HepG2 (cell line): ENCODE measurements at regions not wholly inside any gene's neighbourhood (a gene's known extent, or its start where the extent isn't known, plus 50 kb on each side); places are given as distances from the start of the nearest gene placed in this dataset.

Experiments
- ATAC-seq: fragments of 200-7000 bp; cut with Tn5 transposase; 3 replicates; pipeline ENCODE4 v1.9.1; 2020; ENCODE audit warnings: mild to moderate bottlenecking, moderate library complexity
- BruUV-seq: library from RNA; stranded (reverse); fragments of 400-500 nt; replicated peaks from 2 replicates; lab custom pipeline; 2021; lab: Mats Ljungman, UMichigan
- CTCF ChIA-PET: fragments of 300-600 bp; formaldehyde crosslinking; extraction: SDS; loops from one replicate; lab custom pipeline; 2021; ENCODE audit warnings: low total read pairs, inconsistent platforms, low intra/inter-chr PET ratio; lab: Yijun Ruan, JAX
- POLR2A ChIA-PET: fragments of 350-600 bp; sonication (Branson Sonifier 250); formaldehyde crosslinking; loops from one replicate; lab custom pipeline; 2020; ENCODE audit warnings: antibody characterized with exemption, inconsistent platforms; lab: Yijun Ruan, JAX
- DNase-seq: peaks from one replicate; pipeline ENCODE4 v3.0.0-alpha.2; 2015; ENCODE audit warnings: low spot score
- FAIRE-seq: peaks from 3 replicates; lab custom pipeline; 2011; peaks lifted over from hg19 to GRCh38; lab: Jason Lieb, UNC
- H2AFZ ChIP-seq: one replicate; pipeline ENCODE4 v1.6.1; 2011; ENCODE audit warnings: low read length, inconsistent platforms
- H3K27ac ChIP-seq: fragments of 300-600 bp; 3 replicates; pipeline ENCODE4 v1.8.0; 2011; ENCODE audit warnings: mixed run types, mild to moderate bottlenecking, mixed read lengths, low read length, inconsistent platforms; ENCODE audit not compliant: insufficient read depth; ENCODE audit errors: extremely low read length
- H3K27me3 ChIP-seq, 2 experiments: fragments of 200-600 bp in 1 of 2; 2 replicates in 1 of 2; 3 replicates in 1 of 2; pipeline versions ENCODE4 v1.6.0 to v1.8.0; 2011; ENCODE audit warnings: low read length in 2 of 2, mild to moderate bottlenecking in 2 of 2, moderate library complexity in 2 of 2, inconsistent platforms in 1 of 2; ENCODE audit not compliant: insufficient read depth in 2 of 2, control insufficient read depth in 1 of 2
- H3K36me3 ChIP-seq, 2 experiments: fragments of 200-600 bp in 1 of 2; replicated peaks in 1 of 2; 2 replicates in 1 of 2; 3 replicates in 1 of 2; pipeline versions ENCODE4 v1.5.1 to v1.8.0; 2011; ENCODE audit warnings: low read length in 2 of 2, inconsistent platforms in 1 of 2; ENCODE audit not compliant: insufficient read depth in 2 of 2, control insufficient read depth in 1 of 2
- H3K4me1 ChIP-seq: 2 replicates; pipeline ENCODE4 v1.5.1; 2012; ENCODE audit warnings: low read length, inconsistent platforms; ENCODE audit not compliant: insufficient read depth
- H3K4me2 ChIP-seq: 2 replicates; pipeline ENCODE4 v1.6.0; 2011; ENCODE audit warnings: low read depth, low read length, inconsistent platforms
- H3K4me3 ChIP-seq, 3 experiments: fragments of 200-600 bp in 1 of 3; sonication (generic), shearing (Covaris generic) in 1 of 3; replicated peaks in 1 of 3; 2 replicates each; pipeline ENCODE4 v1.5.1; 2011 to 2016; ENCODE audit warnings: low read length in 3 of 3, inconsistent platforms in 2 of 3, low read depth in 2 of 3, mild to moderate bottlenecking in 2 of 3, control low read depth in 1 of 3, mixed read lengths in 1 of 3; ENCODE audit not compliant: insufficient read depth in 1 of 3
- H3K79me2 ChIP-seq: one replicate; pipeline ENCODE4 v1.6.1; 2011; ENCODE audit warnings: low read length, inconsistent platforms; ENCODE audit not compliant: insufficient read depth
- H3K9ac ChIP-seq: 2 replicates; pipeline ENCODE4 v1.6.0; 2011; ENCODE audit warnings: mild to moderate bottlenecking, low read depth, low read length, inconsistent platforms; ENCODE audit not compliant: insufficient read depth
- H3K9me3 ChIP-seq: 2 replicates; pipeline ENCODE4 v1.5.1; 2012; ENCODE audit warnings: mild to moderate bottlenecking, low read length
- H4K20me1 ChIP-seq: 2 replicates; pipeline ENCODE4 v1.6.0; 2011; ENCODE audit warnings: inconsistent platforms, mild to moderate bottlenecking, low read length, moderate library complexity; ENCODE audit not compliant: insufficient read depth
- ERF ChIP-seq: IDR thresholded peaks from 2 replicates; pipeline ENCODE4 v1.6.1; 2018; ENCODE audit warnings: missing biosample characterization, missing genetic modification reagents
- ETV5 ChIP-seq: IDR thresholded peaks from 2 replicates; pipeline ENCODE4 v1.6.1; 2018; ENCODE audit warnings: missing biosample characterization, missing genetic modification reagents, inconsistent platforms, borderline replicate concordance
- HNRNPL ChIP-seq: fragments of 200-400 bp; formaldehyde crosslinking; IDR thresholded peaks from 2 replicates; pipeline ENCODE4 v1.6.1; 2017; ENCODE audit warnings: mild to moderate bottlenecking, low read depth, low read length
- IKZF1 ChIP-seq: fragments of 450-650 bp; IDR thresholded peaks from 2 replicates; pipeline ENCODE4 v1.7.1; 2016
- KMT2B ChIP-seq: IDR thresholded peaks from 2 replicates; pipeline ENCODE4 v1.6.1; 2016; ENCODE audit warnings: missing genetic modification reagents, missing compliant biosample characterization
- PAWR ChIP-seq: sonication (generic); formaldehyde crosslinking; IDR thresholded peaks from 2 replicates; pipeline ENCODE4 v1.4.0; 2020; ENCODE audit warnings: missing genetic modification reagents, mild to moderate bottlenecking, borderline replicate concordance
- PCBP1 ChIP-seq: fragments of 200-400 bp; formaldehyde crosslinking; IDR thresholded peaks from 2 replicates; pipeline ENCODE4 v1.6.1; 2017; ENCODE audit warnings: mild to moderate bottlenecking, low read depth, low read length, borderline replicate concordance
- ZNF331 ChIP-seq: sonication (generic); formaldehyde crosslinking; IDR thresholded peaks from 2 replicates; pipeline ENCODE4 v1.4.0; 2020; ENCODE audit warnings: missing genetic modification reagents
- ZNF451 ChIP-seq: sonication (generic); formaldehyde crosslinking; IDR thresholded peaks from 2 replicates; pipeline ENCODE4 v1.5.0; 2020; ENCODE audit warnings: mild to moderate bottlenecking, missing genetic modification reagents
- ZNF501 ChIP-seq: sonication (generic); formaldehyde crosslinking; IDR thresholded peaks from 2 replicates; pipeline ENCODE4 v1.5.1; 2020; ENCODE audit warnings: mild to moderate bottlenecking, moderate library complexity, missing genetic modification reagents
- ZNF547 ChIP-seq: sonication (generic); formaldehyde crosslinking; IDR thresholded peaks from 2 replicates; pipeline ENCODE4 v1.5.1; 2020; ENCODE audit warnings: mild to moderate bottlenecking, missing genetic modification reagents
- WGBS: methylation state at CpG from one replicate; pipeline ENCODE4 v1.1.6; 2017; ENCODE audit warnings: low lambda C conversion rate; 5-methylcytosine and 5-hydroxymethylcytosine counted together
- in situ Hi-C: cut with HindIII; loops from 2 replicates; pipeline ENCODE4 v1.10.0; 2017; ENCODE audit warnings: low pct_unique_long_range_greater_than_20kb; ENCODE audit not compliant: extremely low pct_ligation_motif_present
- intact Hi-C: fragments of 100-400 bp; cut with micrococcal nuclease; formaldehyde crosslinking; loops from one replicate; pipeline ENCODE4 v1.10.0; 2022; ENCODE audit not compliant: unreplicated experiment
- TF ChIP-seq, protein P1 (sequence below): IDR thresholded peaks from 2 replicates; pipeline ENCODE4 v1.6.1; 2016; ENCODE audit warnings: missing genetic modification reagents, missing compliant biosample characterization
- TF ChIP-seq, protein P2 (sequence below): sonication (generic); formaldehyde crosslinking; IDR thresholded peaks from 2 replicates; pipeline ENCODE4 v1.5.0; 2020; ENCODE audit warnings: missing genetic modification reagents, mild to moderate bottlenecking, borderline replicate concordance
- TF ChIP-seq, protein P3 (sequence below): sonication (generic); formaldehyde crosslinking; IDR thresholded peaks from 2 replicates; pipeline ENCODE4 v1.4.0; 2020; ENCODE audit warnings: missing genetic modification reagents, borderline replicate concordance
- TF ChIP-seq, protein P4 (sequence below): sonication (generic); formaldehyde crosslinking; IDR thresholded peaks from 2 replicates; pipeline ENCODE4 v1.8.0; 2022; ENCODE audit warnings: mild to moderate bottlenecking, missing genetic modification reagents, borderline replicate concordance
- TF ChIP-seq, protein P5 (sequence below): sonication (generic); formaldehyde crosslinking; IDR thresholded peaks from 2 replicates; pipeline ENCODE4 v1.4.0; 2020; ENCODE audit warnings: missing genetic modification reagents

DNA sequence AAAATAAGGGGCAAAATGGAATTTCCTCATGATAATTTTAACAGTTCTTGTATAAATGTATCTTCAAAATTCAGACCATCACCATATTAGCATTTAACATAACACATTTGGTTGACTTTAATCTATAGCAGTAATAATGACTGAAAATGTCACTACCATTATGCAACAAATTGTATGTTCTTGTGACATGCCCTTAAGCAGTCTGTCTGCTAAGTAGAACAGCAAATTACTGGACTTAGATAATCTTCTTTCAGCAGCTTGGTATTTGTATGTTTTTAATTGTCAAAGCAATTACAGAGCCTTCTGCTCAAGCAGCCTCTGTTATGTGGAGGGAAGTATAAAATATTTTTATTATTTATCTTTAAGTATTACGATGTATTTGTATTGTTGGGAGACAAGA, 214.3 kb upstream of the NXPH2 start (continued):
- TF ChIP-seq, protein P1, sequence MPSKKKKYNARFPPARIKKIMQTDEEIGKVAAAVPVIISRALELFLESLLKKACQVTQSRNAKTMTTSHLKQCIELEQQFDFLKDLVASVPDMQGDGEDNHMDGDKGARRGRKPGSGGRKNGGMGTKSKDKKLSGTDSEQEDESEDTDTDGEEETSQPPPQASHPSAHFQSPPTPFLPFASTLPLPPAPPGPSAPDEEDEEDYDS (CRISPR knock-in tag) = no peak
- TF ChIP-seq KMT2B (CRISPR knock-in tag) = no peak
- no peak for TF ChIP-seq ZNF501
- TF ChIP-seq ZNF547 (CRISPR knock-in tag) = no peak
- TF ChIP-seq IKZF1 = no peak
- TF ChIP-seq ZNF451 (CRISPR knock-in tag) = no peak
- TF ChIP-seq, protein P2, sequence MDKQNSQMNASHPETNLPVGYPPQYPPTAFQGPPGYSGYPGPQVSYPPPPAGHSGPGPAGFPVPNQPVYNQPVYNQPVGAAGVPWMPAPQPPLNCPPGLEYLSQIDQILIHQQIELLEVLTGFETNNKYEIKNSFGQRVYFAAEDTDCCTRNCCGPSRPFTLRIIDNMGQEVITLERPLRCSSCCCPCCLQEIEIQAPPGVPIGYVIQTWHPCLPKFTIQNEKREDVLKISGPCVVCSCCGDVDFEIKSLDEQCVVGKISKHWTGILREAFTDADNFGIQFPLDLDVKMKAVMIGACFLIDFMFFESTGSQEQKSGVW (CRISPR knock-in tag) = no peak

DNA sequence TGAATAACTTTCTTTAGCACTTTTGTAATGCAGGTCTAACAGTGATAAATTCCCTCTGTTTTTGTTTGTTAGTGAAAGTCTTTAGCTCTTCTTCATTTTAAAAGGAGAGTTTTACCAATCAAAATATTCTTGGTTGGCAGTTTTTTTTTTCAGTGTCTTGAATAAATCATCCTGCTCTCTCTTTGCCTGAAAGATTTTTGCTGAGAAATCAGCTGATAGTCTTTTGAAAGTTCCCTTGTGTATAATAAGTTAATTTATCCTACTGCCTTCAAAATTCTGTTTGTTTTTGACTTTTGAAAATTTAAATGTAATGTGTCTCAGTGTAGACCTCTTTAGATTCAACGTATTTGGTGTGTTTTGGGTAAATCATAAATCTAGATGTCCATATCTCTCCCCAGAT, 205.7 kb upstream of the NXPH2 start:
- POLR2A ChIA-PET = no interaction called here
- H3K4me1 ChIP-seq = no peaks in the 10 kb centered on the region
- H4K20me1 ChIP-seq = no peaks in the 10 kb centered on the region
- H3K79me2 ChIP-seq = no peaks in the 10 kb centered on the region
- no peaks in the 10 kb centered on the region for H3K36me3 ChIP-seq
- ATAC-seq (no peak), FAIRE-seq (no peak), DNase-seq (no peak)
- H3K27me3 ChIP-seq = no peaks in the 10 kb centered on the region
- no peak overlapping the region for H2AFZ ChIP-seq
- WGBS = 6% methylated on average over 1 of the region's 1 CpG
- no peak overlapping the region for H3K9ac ChIP-seq
- BruUV-seq = no TSS peak
- peaks cover 9% of the 10 kb centered on the region; the same call in 1 of the 2 replicates for H3K9me3 ChIP-seq
- in situ Hi-C loops (no loop called here), intact Hi-C loops (no loop called here)
- no peak for TF ChIP-seq ERF (CRISPR knock-in tag)
- no peak for TF ChIP-seq PAWR (CRISPR knock-in tag)
- TF ChIP-seq, protein P3, sequence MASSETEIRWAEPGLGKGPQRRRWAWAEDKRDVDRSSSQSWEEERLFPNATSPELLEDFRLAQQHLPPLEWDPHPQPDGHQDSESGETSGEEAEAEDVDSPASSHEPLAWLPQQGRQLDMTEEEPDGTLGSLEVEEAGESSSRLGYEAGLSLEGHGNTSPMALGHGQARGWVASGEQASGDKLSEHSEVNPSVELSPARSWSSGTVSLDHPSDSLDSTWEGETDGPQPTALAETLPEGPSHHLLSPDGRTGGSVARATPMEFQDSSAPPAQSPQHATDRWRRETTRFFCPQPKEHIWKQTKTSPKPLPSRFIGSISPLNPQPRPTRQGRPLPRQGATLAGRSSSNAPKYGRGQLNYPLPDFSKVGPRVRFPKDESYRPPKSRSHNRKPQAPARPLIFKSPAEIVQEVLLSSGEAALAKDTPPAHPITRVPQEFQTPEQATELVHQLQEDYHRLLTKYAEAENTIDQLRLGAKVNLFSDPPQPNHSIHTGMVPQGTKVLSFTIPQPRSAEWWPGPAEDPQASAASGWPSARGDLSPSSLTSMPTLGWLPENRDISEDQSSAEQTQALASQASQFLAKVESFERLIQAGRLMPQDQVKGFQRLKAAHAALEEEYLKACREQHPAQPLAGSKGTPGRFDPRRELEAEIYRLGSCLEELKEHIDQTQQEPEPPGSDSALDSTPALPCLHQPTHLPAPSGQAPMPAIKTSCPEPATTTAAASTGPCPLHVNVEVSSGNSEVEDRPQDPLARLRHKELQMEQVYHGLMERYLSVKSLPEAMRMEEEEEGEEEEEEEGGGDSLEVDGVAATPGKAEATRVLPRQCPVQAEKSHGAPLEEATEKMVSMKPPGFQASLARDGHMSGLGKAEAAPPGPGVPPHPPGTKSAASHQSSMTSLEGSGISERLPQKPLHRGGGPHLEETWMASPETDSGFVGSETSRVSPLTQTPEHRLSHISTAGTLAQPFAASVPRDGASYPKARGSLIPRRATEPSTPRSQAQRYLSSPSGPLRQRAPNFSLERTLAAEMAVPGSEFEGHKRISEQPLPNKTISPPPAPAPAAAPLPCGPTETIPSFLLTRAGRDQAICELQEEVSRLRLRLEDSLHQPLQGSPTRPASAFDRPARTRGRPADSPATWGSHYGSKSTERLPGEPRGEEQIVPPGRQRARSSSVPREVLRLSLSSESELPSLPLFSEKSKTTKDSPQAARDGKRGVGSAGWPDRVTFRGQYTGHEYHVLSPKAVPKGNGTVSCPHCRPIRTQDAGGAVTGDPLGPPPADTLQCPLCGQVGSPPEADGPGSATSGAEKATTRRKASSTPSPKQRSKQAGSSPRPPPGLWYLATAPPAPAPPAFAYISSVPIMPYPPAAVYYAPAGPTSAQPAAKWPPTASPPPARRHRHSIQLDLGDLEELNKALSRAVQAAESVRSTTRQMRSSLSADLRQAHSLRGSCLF (CRISPR knock-in tag) = no peak
- no peak for TF ChIP-seq ETV5
- TF ChIP-seq, protein P4, sequence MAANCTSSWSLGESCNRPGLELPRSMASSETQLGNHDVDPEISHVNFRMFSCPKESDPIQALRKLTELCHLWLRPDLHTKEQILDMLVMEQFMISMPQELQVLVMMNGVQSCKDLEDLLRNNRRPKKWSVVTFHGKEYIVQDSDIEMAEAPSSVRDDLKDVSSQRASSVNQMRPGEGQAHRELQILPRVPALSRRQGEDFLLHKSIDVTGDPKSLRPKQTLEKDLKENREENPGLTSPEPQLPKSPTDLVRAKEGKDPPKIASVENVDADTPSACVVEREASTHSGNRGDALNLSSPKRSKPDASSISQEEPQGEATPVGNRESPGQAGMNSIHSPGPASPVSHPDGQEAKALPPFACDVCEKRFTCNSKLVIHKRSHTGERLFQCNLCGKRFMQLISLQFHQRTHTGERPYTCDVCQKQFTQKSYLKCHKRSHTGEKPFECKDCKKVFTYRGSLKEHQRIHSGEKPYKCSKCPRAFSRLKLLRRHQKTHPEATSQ (CRISPR knock-in tag) = no peak
- TF ChIP-seq, protein P5, sequence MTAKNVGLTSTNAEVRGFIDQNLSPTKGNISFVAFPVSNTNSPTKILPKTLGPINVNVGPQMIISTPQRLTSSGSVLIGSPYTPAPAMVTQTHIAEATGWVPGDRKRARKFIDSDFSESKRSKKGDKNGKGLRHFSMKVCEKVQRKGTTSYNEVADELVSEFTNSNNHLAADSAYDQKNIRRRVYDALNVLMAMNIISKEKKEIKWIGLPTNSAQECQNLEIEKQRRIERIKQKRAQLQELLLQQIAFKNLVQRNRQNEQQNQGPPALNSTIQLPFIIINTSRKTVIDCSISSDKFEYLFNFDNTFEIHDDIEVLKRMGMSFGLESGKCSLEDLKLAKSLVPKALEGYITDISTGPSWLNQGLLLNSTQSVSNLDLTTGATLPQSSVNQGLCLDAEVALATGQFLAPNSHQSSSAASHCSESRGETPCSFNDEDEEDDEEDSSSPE (CRISPR knock-in tag) = no peak
- no peak for TF ChIP-seq ZNF331
- TF ChIP-seq PCBP1 = no peak
- no peak for TF ChIP-seq HNRNPL
- no peak overlapping the region for H3K27ac ChIP-seq
- no peak overlapping the region for H3K4me2 ChIP-seq
- CTCF ChIA-PET = no interaction called here
- no peak overlapping the region for H3K4me3 ChIP-seq
